Gastroesophageal sphincter (tissue), 3 donors: ENCODE measurements at regions not wholly inside any gene's neighbourhood (a gene's known extent, or its start where the extent isn't known, plus 50 kb on each side); places are given as distances from the start of the nearest gene placed in this dataset.

Source experiments
- EP300 ChIP-seq: sonication (generic); formaldehyde crosslinking; IDR thresholded peaks from one replicate; pipeline ENCODE4 v1.6.1; 2017; ENCODE audit warnings: antibody characterized with exemption, mild to moderate bottlenecking
- POLR2A ChIP-seq, 2 donors: fragments of 450-650 bp; IDR thresholded peaks; one replicate each; pipeline ENCODE4 v1.6.1; 2017; ENCODE audit warnings: antibody characterized with exemption in 2 of 2, mild to moderate bottlenecking in 2 of 2, moderate library complexity in 1 of 2
- POLR2AphosphoS5 ChIP-seq: sonication (generic); formaldehyde crosslinking; IDR thresholded peaks from one replicate; pipeline ENCODE4 v1.6.1; 2017; ENCODE audit warnings: antibody characterized with exemption
- TF ChIP-seq, protein P1 (sequence below), 4 experiments: fragments of 200-600 bp in 2 of 4; fragments of 450-650 bp in 2 of 4; sonication (generic) in 1 of 4; IDR thresholded peaks; one replicate each; pipeline ENCODE4 v1.5.1; 2017 to 2019; ENCODE audit warnings: antibody characterized with exemption in 4 of 4, mild to moderate bottlenecking in 2 of 4, moderate library complexity in 2 of 4

DNA sequence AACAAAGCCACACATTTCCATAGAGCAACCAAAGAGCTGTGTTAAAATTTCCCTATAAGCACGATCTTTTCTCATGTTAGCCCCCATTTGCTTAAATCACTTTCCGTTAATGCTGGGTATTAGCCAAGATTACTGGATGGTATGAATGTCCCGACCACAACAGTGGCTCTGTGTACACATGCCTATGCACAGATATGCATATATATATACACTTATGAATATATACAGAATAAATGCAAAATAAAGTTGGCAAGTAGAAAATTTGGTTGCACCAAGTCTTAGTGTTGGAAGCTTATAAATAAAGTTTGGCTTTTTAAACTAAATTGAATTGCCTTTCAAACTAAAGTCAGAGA lies 265.9 kb upstream of the ETAA1 start:
- TF ChIP-seq, protein P1, sequence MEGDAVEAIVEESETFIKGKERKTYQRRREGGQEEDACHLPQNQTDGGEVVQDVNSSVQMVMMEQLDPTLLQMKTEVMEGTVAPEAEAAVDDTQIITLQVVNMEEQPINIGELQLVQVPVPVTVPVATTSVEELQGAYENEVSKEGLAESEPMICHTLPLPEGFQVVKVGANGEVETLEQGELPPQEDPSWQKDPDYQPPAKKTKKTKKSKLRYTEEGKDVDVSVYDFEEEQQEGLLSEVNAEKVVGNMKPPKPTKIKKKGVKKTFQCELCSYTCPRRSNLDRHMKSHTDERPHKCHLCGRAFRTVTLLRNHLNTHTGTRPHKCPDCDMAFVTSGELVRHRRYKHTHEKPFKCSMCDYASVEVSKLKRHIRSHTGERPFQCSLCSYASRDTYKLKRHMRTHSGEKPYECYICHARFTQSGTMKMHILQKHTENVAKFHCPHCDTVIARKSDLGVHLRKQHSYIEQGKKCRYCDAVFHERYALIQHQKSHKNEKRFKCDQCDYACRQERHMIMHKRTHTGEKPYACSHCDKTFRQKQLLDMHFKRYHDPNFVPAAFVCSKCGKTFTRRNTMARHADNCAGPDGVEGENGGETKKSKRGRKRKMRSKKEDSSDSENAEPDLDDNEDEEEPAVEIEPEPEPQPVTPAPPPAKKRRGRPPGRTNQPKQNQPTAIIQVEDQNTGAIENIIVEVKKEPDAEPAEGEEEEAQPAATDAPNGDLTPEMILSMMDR (IDR thresholded peaks at IDR 0.05) = no peak
- TF ChIP-seq POLR2A (IDR thresholded peaks at IDR 0.05) = no peak
- TF ChIP-seq EP300 = no peak
- no peak for TF ChIP-seq POLR2AphosphoS5
